IMR-90 (cell line): ENCODE measurements at regions not wholly inside any gene's neighbourhood (a gene's known extent, or its start where the extent isn't known, plus 50 kb on each side); places are given as distances from the start of the nearest gene placed in this dataset.

Experiments used
- ATAC-seq: fragments of 200-7000 bp; cut with Tn5 transposase; 2 replicates; pipeline ENCODE4 v1.9.1; 2020; ENCODE audit warnings: low read depth, mild to moderate bottlenecking, moderate library complexity
- BruUV-seq: library from RNA; stranded (reverse); fragments of 400-500 nt; replicated peaks from 2 replicates; lab custom pipeline; 2021; lab: Mats Ljungman, UMichigan
- CTCF ChIA-PET: fragments of 300-600 bp; formaldehyde crosslinking; extraction: SDS; loops from one replicate; lab custom pipeline; 2021; ENCODE audit warnings: antibody characterized with exemption; lab: Yijun Ruan, JAX
- POLR2A ChIA-PET: fragments of 300-600 bp; sonication (Branson Sonifier 250); formaldehyde crosslinking; loops from one replicate; lab custom pipeline; 2022; ENCODE audit warnings: antibody characterized with exemption; ENCODE audit not compliant: unreplicated experiment; lab: Charles Lee
- DNase-seq: peaks from one replicate; pipeline ENCODE4 v3.0.0; 2013
- H2AFZ ChIP-seq: replicated peaks from 2 replicates; pipeline ENCODE3; 2013; ENCODE audit warnings: low read length, mild to moderate bottlenecking; ENCODE audit not compliant: poor library complexity
- H2AK5ac ChIP-seq: 2 replicates; pipeline ENCODE4 v1.6.1; 2013; ENCODE audit warnings: low read depth, low read length, inconsistent platforms
- H2AK9ac ChIP-seq: replicated peaks from 2 replicates; pipeline ENCODE3; 2013; ENCODE audit warnings: mild to moderate bottlenecking, low read depth, low read length, moderate library complexity; ENCODE audit not compliant: poor library complexity
- H2BK120ac ChIP-seq: 2 replicates; pipeline ENCODE4 v1.6.1; 2013; ENCODE audit warnings: low read depth, low read length, inconsistent platforms
- H2BK15ac ChIP-seq: 3 replicates; pipeline ENCODE4 v1.6.1; 2013; ENCODE audit warnings: low read depth, low read length, inconsistent platforms
- H2BK20ac ChIP-seq: 2 replicates; pipeline ENCODE4 v1.6.1; 2013; ENCODE audit warnings: low read depth, mild to moderate bottlenecking, inconsistent platforms, low read length, moderate library complexity
- H2BK5ac ChIP-seq: 2 replicates; pipeline ENCODE4 v1.6.1; 2013; ENCODE audit warnings: mild to moderate bottlenecking, low read depth, low read length, inconsistent platforms; ENCODE audit not compliant: poor library complexity, severe bottlenecking
- H3K14ac ChIP-seq: replicated peaks from 2 replicates; pipeline ENCODE4 v1.6.1; 2013; ENCODE audit warnings: low read depth, low read length, inconsistent platforms
- H3K18ac ChIP-seq: 2 replicates; pipeline ENCODE4 v1.6.1; 2013; ENCODE audit warnings: low read depth, low read length, control low read depth
- H3K23ac ChIP-seq: 2 replicates; pipeline ENCODE4 v1.6.1; 2013; ENCODE audit warnings: low read depth, low read length, inconsistent platforms
- H3K27ac ChIP-seq: 2 replicates; pipeline ENCODE4 v1.5.1; 2013; ENCODE audit warnings: mild to moderate bottlenecking, control low read depth, low read length; ENCODE audit not compliant: insufficient read depth
- H3K27me3 ChIP-seq: 2 replicates; pipeline ENCODE4 v1.6.1; 2013; ENCODE audit warnings: low read length; ENCODE audit not compliant: control insufficient read depth, insufficient read depth
- H3K36me3 ChIP-seq: 2 replicates; pipeline ENCODE4 v1.6.1; 2013; ENCODE audit warnings: low read length, mixed read lengths; ENCODE audit not compliant: control insufficient read depth, insufficient read depth
- H3K4ac ChIP-seq: 2 replicates; pipeline ENCODE4 v1.6.1; 2013; ENCODE audit warnings: low read depth, low read length, inconsistent platforms
- H3K4me1 ChIP-seq: 2 replicates; pipeline ENCODE4 v1.6.1; 2013; ENCODE audit warnings: low read length, mixed read lengths; ENCODE audit not compliant: control insufficient read depth, insufficient read depth
- H3K4me2 ChIP-seq: 2 replicates; pipeline ENCODE4 v1.6.1; 2013; ENCODE audit warnings: low read depth, mild to moderate bottlenecking, control low read depth, low read length, moderate library complexity
- H3K4me3 ChIP-seq: 2 replicates; pipeline ENCODE4 v1.5.1; 2013; ENCODE audit warnings: low read depth, mild to moderate bottlenecking, control low read depth, low read length, moderate library complexity; ENCODE audit not compliant: insufficient read depth
- H3K56ac ChIP-seq: 2 replicates; pipeline ENCODE4 v1.6.1; 2013; ENCODE audit warnings: low read length, inconsistent platforms; ENCODE audit not compliant: insufficient read depth; ENCODE audit errors: extremely low read depth
- H3K79me1 ChIP-seq, 2 experiments: 2 replicates each; pipeline ENCODE4 v1.6.1; 2013; ENCODE audit warnings: low read length in 2 of 2, inconsistent platforms in 1 of 2, low read depth in 1 of 2
- H3K9ac ChIP-seq: 2 replicates; pipeline ENCODE4 v1.6.1; 2013; ENCODE audit warnings: low read depth, low read length, control low read depth
- H3K9me1 ChIP-seq: 2 replicates; pipeline ENCODE4 v1.6.1; 2013; ENCODE audit warnings: low read length, inconsistent platforms; ENCODE audit not compliant: insufficient read depth
- H3K9me3 ChIP-seq: 2 replicates; pipeline ENCODE4 v1.6.1; 2013; ENCODE audit warnings: low read length; ENCODE audit not compliant: control insufficient read depth, insufficient read depth
- H4K20me1 ChIP-seq: 2 replicates; pipeline ENCODE4 v1.6.1; 2013; ENCODE audit warnings: low read length, inconsistent platforms; ENCODE audit not compliant: insufficient read depth
- H4K5ac ChIP-seq: 2 replicates; pipeline ENCODE4 v1.6.1; 2013; ENCODE audit warnings: mild to moderate bottlenecking, low read depth, low read length, control low read depth
- H4K8ac ChIP-seq, 2 experiments: 2 replicates each; pipeline ENCODE4 v1.6.1; 2013; ENCODE audit warnings: low read depth in 2 of 2, low read length in 2 of 2, control low read depth in 1 of 2, inconsistent platforms in 1 of 2
- H4K91ac ChIP-seq: 2 replicates; pipeline ENCODE4 v1.6.1; 2013; ENCODE audit warnings: low read depth, low read length, inconsistent platforms; ENCODE audit not compliant: insufficient read depth
- BHLHE40 ChIP-seq: fragments of 150-350 bp; IDR thresholded peaks from 2 replicates; pipeline ENCODE4 v1.6.1; 2016; ENCODE audit warnings: mild to moderate bottlenecking, low read depth, low read length
- CEBPB ChIP-seq: IDR thresholded peaks from 2 replicates; pipeline ENCODE4 v1.6.1; 2012; ENCODE audit warnings: low read depth, low read length, improper control_type of control experiment
- CHD1 ChIP-seq: IDR thresholded peaks from 2 replicates; pipeline ENCODE4 v1.6.1; 2012; ENCODE audit warnings: low read depth, low read length, improper control_type of control experiment
- ELK1 ChIP-seq: fragments of 150-350 bp; IDR thresholded peaks from 2 replicates; pipeline ENCODE4 v1.6.1; 2016; ENCODE audit warnings: low read depth, mild to moderate bottlenecking, low read length, moderate library complexity, borderline replicate concordance
- FOS ChIP-seq: fragments of 150-350 bp; IDR thresholded peaks from 2 replicates; pipeline ENCODE4 v1.6.1; 2016; ENCODE audit warnings: low read depth, low read length
- MAFK ChIP-seq: IDR thresholded peaks from 2 replicates; pipeline ENCODE4 v1.6.1; 2012; ENCODE audit warnings: low read depth, low read length, improper control_type of control experiment
- MAZ ChIP-seq: IDR thresholded peaks from 2 replicates; pipeline ENCODE4 v1.6.1; 2012; ENCODE audit warnings: low read depth, mild to moderate bottlenecking, low read length, improper control_type of control experiment, moderate library complexity, borderline replicate concordance
- MXI1 ChIP-seq: IDR thresholded peaks from 2 replicates; pipeline ENCODE4 v1.6.1; 2012; ENCODE audit warnings: low read depth, mild to moderate bottlenecking, low read length, moderate library complexity, borderline replicate concordance
- NFE2L2 ChIP-seq: fragments of 150-350 bp; IDR thresholded peaks from 2 replicates; pipeline ENCODE4 v1.6.1; 2016; ENCODE audit warnings: low read depth, mild to moderate bottlenecking, low read length
- POLR2A ChIP-seq: IDR thresholded peaks from 2 replicates; pipeline ENCODE4 v1.6.1; 2012; ENCODE audit warnings: mild to moderate bottlenecking, low read depth, low read length
- RAD21 ChIP-seq: IDR thresholded peaks from 2 replicates; pipeline ENCODE4 v1.6.1; 2012; ENCODE audit warnings: low read length, improper control_type of control experiment
- RCOR1 ChIP-seq: IDR thresholded peaks from 2 replicates; pipeline ENCODE4 v1.6.1; 2012; ENCODE audit warnings: mild to moderate bottlenecking, low read length, improper control_type of control experiment; ENCODE audit not compliant: insufficient replicate concordance
- RFX5 ChIP-seq: IDR thresholded peaks from 2 replicates; pipeline ENCODE4 v1.8.0; 2012; ENCODE audit warnings: low read depth, mild to moderate bottlenecking, low read length, moderate library complexity
- SMC3 ChIP-seq: fragments of 150-350 bp; IDR thresholded peaks from 2 replicates; pipeline ENCODE4 v1.6.1; 2016; ENCODE audit warnings: low read depth, mild to moderate bottlenecking, antibody characterized with exemption, low read length, moderate library complexity
- USF2 ChIP-seq: fragments of 150-350 bp; IDR thresholded peaks from 2 replicates; pipeline ENCODE4 v1.6.1; 2017; ENCODE audit warnings: mild to moderate bottlenecking, antibody characterized with exemption, low read length, low read depth
- WGBS, 2 experiments: methylation state at CpG; one replicate each; pipeline versions ENCODE4 v1.1.5 to v1.1.7; 2013; ENCODE audit warnings: missing lambda C conversion rate in 2 of 2; ENCODE audit not compliant: insufficient read length in 1 of 2; ENCODE audit errors: extremely low coverage in 2 of 2; 5-methylcytosine and 5-hydroxymethylcytosine counted together
- dilution Hi-C: fragments of 300-500 bp; cut with HindIII; formaldehyde crosslinking; loops from one replicate; pipeline ENCODE4 v1.14.3; 2018; ENCODE audit warnings: low sequenced_read_pairs; ENCODE audit not compliant: unreplicated experiment
- in situ Hi-C: fragments of 300-500 bp; cut with MboI; formaldehyde crosslinking; loops from 3 replicates; pipeline ENCODE4 v1.14.3; 2019; ENCODE audit warnings: low sequenced_read_pairs, inconsistent platforms, mixed read lengths
- intact Hi-C: fragments of 100-400 bp; cut with micrococcal nuclease; formaldehyde crosslinking; loops from 2 replicates; pipeline ENCODE4 v1.10.0; 2022
- TF ChIP-seq, protein P1 (sequence below): conservative IDR thresholded peaks from 2 replicates; pipeline ENCODE4 v1.5.1; 2012; ENCODE audit warnings: mild to moderate bottlenecking, low read depth, low read length, improper control_type of control experiment

GRCh38 chr1:193581341-193581740 lies 394.9 kb upstream of the B3GALT2 start:
- H2AK9ac ChIP-seq = no peak overlapping the region
- no peaks in the 10 kb centered on the region for H3K79me1 ChIP-seq
- no peaks in the 10 kb centered on the region for H3K4me1 ChIP-seq
- H3K27me3 ChIP-seq = no peaks in the 10 kb centered on the region
- no peak overlapping the region for H3K9ac ChIP-seq
- H3K23ac ChIP-seq = no peak overlapping the region
- dilution Hi-C loops (no loop called here), in situ Hi-C loops (no loop called here), intact Hi-C loops (no loop called here)
- no peak overlapping the region for H2BK5ac ChIP-seq
- no peak overlapping the region for H3K4me3 ChIP-seq
- H4K8ac ChIP-seq = no peak overlapping the region
- H3K4me2 ChIP-seq = no peak overlapping the region
- no peaks in the 10 kb centered on the region for H4K20me1 ChIP-seq
- no peak for TF ChIP-seq MXI1
- TF ChIP-seq RCOR1 = no peak
- TF ChIP-seq, protein P1, sequence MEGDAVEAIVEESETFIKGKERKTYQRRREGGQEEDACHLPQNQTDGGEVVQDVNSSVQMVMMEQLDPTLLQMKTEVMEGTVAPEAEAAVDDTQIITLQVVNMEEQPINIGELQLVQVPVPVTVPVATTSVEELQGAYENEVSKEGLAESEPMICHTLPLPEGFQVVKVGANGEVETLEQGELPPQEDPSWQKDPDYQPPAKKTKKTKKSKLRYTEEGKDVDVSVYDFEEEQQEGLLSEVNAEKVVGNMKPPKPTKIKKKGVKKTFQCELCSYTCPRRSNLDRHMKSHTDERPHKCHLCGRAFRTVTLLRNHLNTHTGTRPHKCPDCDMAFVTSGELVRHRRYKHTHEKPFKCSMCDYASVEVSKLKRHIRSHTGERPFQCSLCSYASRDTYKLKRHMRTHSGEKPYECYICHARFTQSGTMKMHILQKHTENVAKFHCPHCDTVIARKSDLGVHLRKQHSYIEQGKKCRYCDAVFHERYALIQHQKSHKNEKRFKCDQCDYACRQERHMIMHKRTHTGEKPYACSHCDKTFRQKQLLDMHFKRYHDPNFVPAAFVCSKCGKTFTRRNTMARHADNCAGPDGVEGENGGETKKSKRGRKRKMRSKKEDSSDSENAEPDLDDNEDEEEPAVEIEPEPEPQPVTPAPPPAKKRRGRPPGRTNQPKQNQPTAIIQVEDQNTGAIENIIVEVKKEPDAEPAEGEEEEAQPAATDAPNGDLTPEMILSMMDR = no peak
- no peak for TF ChIP-seq CHD1
- TF ChIP-seq MAZ = no peak
- no peak for TF ChIP-seq CEBPB
- no peak for TF ChIP-seq MAFK
- TF ChIP-seq RFX5 = no peak
- no peak for TF ChIP-seq NFE2L2
- TF ChIP-seq BHLHE40 = no peak
- no peak for TF ChIP-seq SMC3
- TF ChIP-seq POLR2A = no peak
- no peak for TF ChIP-seq ELK1
- no peak for TF ChIP-seq FOS
- TF ChIP-seq RAD21 = no peak
- no peak for TF ChIP-seq USF2
- no peak overlapping the region for H4K5ac ChIP-seq
- no peak overlapping the region for H3K4ac ChIP-seq
- 68% methylated on average over 2 of the region's 3 CpGs; no CpG with 5 or more reads in 1 of the 2 experiments for WGBS, 2 experiments
- no peak overlapping the region for H3K56ac ChIP-seq
- no TSS peak for BruUV-seq
- no peak overlapping the region for H3K27ac ChIP-seq
- no peak overlapping the region for H3K18ac ChIP-seq
- H2BK20ac ChIP-seq = no peak overlapping the region
- no peaks in the 10 kb centered on the region for H3K9me3 ChIP-seq
- no peak overlapping the region for H3K14ac ChIP-seq
- H2AK5ac ChIP-seq = no peak overlapping the region
- no peak overlapping the region for H2BK120ac ChIP-seq
- H2AFZ ChIP-seq = no peak overlapping the region
- no peaks in the 10 kb centered on the region for H3K36me3 ChIP-seq
- CTCF ChIA-PET = no interaction called here
- POLR2A ChIA-PET = no interaction called here
- no peak overlapping the region for H4K91ac ChIP-seq
- ATAC-seq (no peak), DNase-seq (no peak)
- no peaks in the 10 kb centered on the region for H3K9me1 ChIP-seq
- no peak overlapping the region for H2BK15ac ChIP-seq
